RWPE2 (cell line): ENCODE measurements at regions not wholly inside any gene's neighbourhood (a gene's known extent, or its start where the extent isn't known, plus 50 kb on each side); places are given as distances from the start of the nearest gene placed in this dataset.

Experiments used
- ATAC-seq: fragments of 200-7000 bp; cut with Tn5 transposase; 3 replicates; pipeline ENCODE4 v1.9.1; 2021; ENCODE audit warnings: low read depth
- DNase-seq: peaks from one replicate; pipeline ENCODE4 v3.0.0-alpha.2; 2020; ENCODE audit warnings: low spot score
- H3K27ac ChIP-seq: fragments of 450-650 bp; 2 replicates; pipeline ENCODE4 v1.5.1; 2017; ENCODE audit warnings: mild to moderate bottlenecking; ENCODE audit not compliant: poor library complexity, severe bottlenecking
- H3K27me3 ChIP-seq: fragments of 250-450 bp; sonication (Bioruptor Pico); 2 replicates; pipeline ENCODE4 v1.5.1; 2021; ENCODE audit warnings: mild to moderate bottlenecking, moderate library complexity; ENCODE audit not compliant: insufficient read depth, poor library complexity, severe bottlenecking
- H3K36me3 ChIP-seq: fragments of 250-450 bp; sonication (Bioruptor Pico); 2 replicates; pipeline ENCODE4 v1.5.1; 2020; ENCODE audit warnings: low read depth, mild to moderate bottlenecking, moderate library complexity
- H3K4me1 ChIP-seq: fragments of 250-450 bp; sonication (Bioruptor Pico); 2 replicates; pipeline ENCODE4 v1.5.1; 2021; ENCODE audit warnings: mild to moderate bottlenecking, moderate library complexity; ENCODE audit not compliant: insufficient read depth, poor library complexity, severe bottlenecking
- H3K4me3 ChIP-seq: fragments of 250-450 bp; sonication (Bioruptor Pico); 2 replicates; pipeline ENCODE4 v1.5.1; 2021; ENCODE audit warnings: mild to moderate bottlenecking, moderate library complexity; ENCODE audit not compliant: severe bottlenecking
- H3K9me3 ChIP-seq: fragments of 250-450 bp; sonication (Bioruptor Pico); 2 replicates; pipeline ENCODE4 v1.5.1; 2021; ENCODE audit warnings: mild to moderate bottlenecking, moderate library complexity; ENCODE audit not compliant: severe bottlenecking
- CTCF ChIP-seq: fragments of 450-650 bp; IDR thresholded peaks from one replicate; pipeline ENCODE4 v1.5.1; 2017; ENCODE audit warnings: mild to moderate bottlenecking, moderate library complexity; ENCODE audit not compliant: poor library complexity, severe bottlenecking

- no peak overlapping the region for H3K27ac ChIP-seq
- no peaks in the 10 kb centered on the region for H3K4me1 ChIP-seq
- no peak for ATAC-seq
- no peak for TF ChIP-seq CTCF
- no peak for DNase-seq
- no peaks in the 10 kb centered on the region for H3K27me3 ChIP-seq
- no peaks in the 10 kb centered on the region for H3K9me3 ChIP-seq
- H3K36me3 ChIP-seq, result no peaks in the 10 kb centered on the region
- no peak overlapping the region for H3K4me3 ChIP-seq
Measured at GRCh38 chr2:21288739-21289520, 165.2 kb downstream of the TDRD15 start.

- ATAC-seq (no peak), DNase-seq (no peak)
- H3K27me3 ChIP-seq, result no peaks in the 10 kb centered on the region
- no peak overlapping the region for H3K27ac ChIP-seq
- H3K4me1 ChIP-seq, result no peaks in the 10 kb centered on the region
- TF ChIP-seq CTCF, result no peak
- H3K36me3 ChIP-seq, result no peaks in the 10 kb centered on the region
- no peaks in the 10 kb centered on the region for H3K9me3 ChIP-seq
- H3K4me3 ChIP-seq, result no peak overlapping the region
Measured at GRCh38 chr2:21289551-21289950, 165.8 kb downstream of the TDRD15 start.

- DNase-seq (no peak), ATAC-seq (no peak)
- H3K4me1 ChIP-seq, result no peaks in the 10 kb centered on the region
- H3K9me3 ChIP-seq, result no peaks in the 10 kb centered on the region
- H3K36me3 ChIP-seq, result no peaks in the 10 kb centered on the region
- H3K4me3 ChIP-seq, result no peak overlapping the region
- H3K27me3 ChIP-seq, result no peaks in the 10 kb centered on the region
- no peak overlapping the region for H3K27ac ChIP-seq
- no peak for TF ChIP-seq CTCF
Measured at GRCh38 chr2:21289989-21290388, 166.2 kb downstream of the TDRD15 start.

- H3K27ac ChIP-seq, result no peak overlapping the region
- no peaks in the 10 kb centered on the region for H3K27me3 ChIP-seq
- H3K9me3 ChIP-seq, result no peaks in the 10 kb centered on the region
- H3K36me3 ChIP-seq, result no peaks in the 10 kb centered on the region
- H3K4me3 ChIP-seq, result no peak overlapping the region
- H3K4me1 ChIP-seq, result no peaks in the 10 kb centered on the region
- no peak for TF ChIP-seq CTCF
- ATAC-seq (no peak), DNase-seq (no peak)
Measured at GRCh38 chr2:21291426-21291825, 167.7 kb downstream of the TDRD15 start.

- DNase-seq (no peak), ATAC-seq (no peak)
- no peak for TF ChIP-seq CTCF
- Histone ChIP-seq H3K4me3 (no peak overlapping the region), H3K9me3 (no peaks in the 10 kb centered on the region), H3K27ac (no peak overlapping the region), H3K27me3 (no peaks in the 10 kb centered on the region), H3K36me3 (no peaks in the 10 kb centered on the region), H3K4me1 (no peaks in the 10 kb centered on the region)
Measured at GRCh38 chr2:21294446-21294845, 170.7 kb downstream of the TDRD15 start.
